Limb (tissue), 2 donors: ENCODE measurements at regions not wholly inside any gene's neighbourhood (a gene's known extent, or its start where the extent isn't known, plus 50 kb on each side); places are given as distances from the start of the nearest gene placed in this dataset.
"Not testable (repeated sequence)": the region's sequence is repeated elsewhere in the genome, so short reads cannot be mapped to it uniquely, and the experiment has no call there.

Source experiments
- DNase-seq, 2 donors: peaks; one replicate each; pipeline ENCODE4 v3.0.0-alpha.2; 2016; ENCODE audit errors: extremely low spot score in 2 of 2

GRCh38 chr4:19636451-19636850, 615.3 kb upstream of the SLIT2 start:
- DNase-seq, result no peak

- DNase-seq, result no peak
Measured at GRCh38 chr4:19631814-19632213, 619.9 kb upstream of the SLIT2 start.

- no peak for DNase-seq
Measured at GRCh38 chr4:19623866-19624265, 627.8 kb upstream of the SLIT2 start.

GRCh38 chr4:19615086-19615689, 636.5 kb upstream of the SLIT2 start:
- no peak for DNase-seq

GRCh38 chr4:19614171-19614570, 637.5 kb upstream of the SLIT2 start:
- DNase-seq, result no peak

GRCh38 chr4:19596342-19596741, 655.4 kb upstream of the SLIT2 start:
- DNase-seq, result no peak

- DNase-seq, result no peak
Measured at GRCh38 chr4:19592391-19592790, 659.3 kb upstream of the SLIT2 start.

- DNase-seq, result no peak
Measured at GRCh38 chr4:19583827-19584569, 667.7 kb upstream of the SLIT2 start.

- DNase-seq, result no peak
Measured at GRCh38 chr4:19580095-19580494, 671.6 kb upstream of the SLIT2 start.

- DNase-seq, result no peak
Measured at GRCh38 chr4:19579608-19580007, 672.1 kb upstream of the SLIT2 start.

- DNase-seq, result peak in 1 of 2 donors; percentile 72
Measured at GRCh38 chr4:19577097-19577496, 674.6 kb upstream of the SLIT2 start.

GRCh38 chr4:19575924-19576323, 675.8 kb upstream of the SLIT2 start:
- DNase-seq, result no peak

- no peak for DNase-seq
Measured at GRCh38 chr4:19566041-19566440, 685.7 kb upstream of the SLIT2 start.

- DNase-seq, result no peak
Measured at GRCh38 chr4:19562456-19562855, 689.2 kb upstream of the SLIT2 start.

GRCh38 chr4:19557161-19557560, 694.5 kb upstream of the SLIT2 start:
- no peak for DNase-seq

GRCh38 chr4:19556276-19556675, 695.4 kb upstream of the SLIT2 start:
- DNase-seq, result not testable (repeated sequence)

GRCh38 chr4:19547463-19547862, 704.2 kb upstream of the SLIT2 start:
- DNase-seq, result no peak

GRCh38 chr4:19544446-19545125, 707.1 kb upstream of the SLIT2 start:
- no peak for DNase-seq

GRCh38 chr4:19540859-19541540, 710.7 kb upstream of the SLIT2 start:
- DNase-seq, result no peak

- DNase-seq, result no peak
Measured at GRCh38 chr4:19539201-19539600, 712.5 kb upstream of the SLIT2 start.

GRCh38 chr4:19534159-19534558, 717.5 kb upstream of the SLIT2 start:
- DNase-seq, result no peak
